ENCODE measurements at regions not wholly inside any gene's neighbourhood (a gene's known extent, or its start where the extent isn't known, plus 50 kb on each side); places are given as distances from the start of the nearest gene placed in this dataset.

DNA sequence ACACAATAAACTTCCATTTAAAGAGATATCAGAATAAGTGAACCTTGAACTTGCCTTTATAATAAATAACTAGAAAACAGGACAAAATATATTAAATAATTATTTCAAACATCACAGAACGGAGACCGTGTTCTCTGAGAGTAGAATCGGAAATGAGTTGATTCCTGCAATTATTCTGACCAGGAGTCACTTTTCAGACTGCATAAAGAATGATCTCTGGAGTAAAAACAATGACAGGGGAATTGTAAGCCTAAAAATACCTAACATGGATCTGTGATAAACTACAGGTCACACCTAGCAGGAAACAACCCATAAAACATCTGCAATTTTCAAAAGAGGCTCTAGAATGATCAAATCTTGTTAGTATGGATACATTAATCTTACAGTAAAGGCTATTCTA, 577.5 kb upstream of the SORCS1 start:
- TF ChIP-seq, protein P1, sequence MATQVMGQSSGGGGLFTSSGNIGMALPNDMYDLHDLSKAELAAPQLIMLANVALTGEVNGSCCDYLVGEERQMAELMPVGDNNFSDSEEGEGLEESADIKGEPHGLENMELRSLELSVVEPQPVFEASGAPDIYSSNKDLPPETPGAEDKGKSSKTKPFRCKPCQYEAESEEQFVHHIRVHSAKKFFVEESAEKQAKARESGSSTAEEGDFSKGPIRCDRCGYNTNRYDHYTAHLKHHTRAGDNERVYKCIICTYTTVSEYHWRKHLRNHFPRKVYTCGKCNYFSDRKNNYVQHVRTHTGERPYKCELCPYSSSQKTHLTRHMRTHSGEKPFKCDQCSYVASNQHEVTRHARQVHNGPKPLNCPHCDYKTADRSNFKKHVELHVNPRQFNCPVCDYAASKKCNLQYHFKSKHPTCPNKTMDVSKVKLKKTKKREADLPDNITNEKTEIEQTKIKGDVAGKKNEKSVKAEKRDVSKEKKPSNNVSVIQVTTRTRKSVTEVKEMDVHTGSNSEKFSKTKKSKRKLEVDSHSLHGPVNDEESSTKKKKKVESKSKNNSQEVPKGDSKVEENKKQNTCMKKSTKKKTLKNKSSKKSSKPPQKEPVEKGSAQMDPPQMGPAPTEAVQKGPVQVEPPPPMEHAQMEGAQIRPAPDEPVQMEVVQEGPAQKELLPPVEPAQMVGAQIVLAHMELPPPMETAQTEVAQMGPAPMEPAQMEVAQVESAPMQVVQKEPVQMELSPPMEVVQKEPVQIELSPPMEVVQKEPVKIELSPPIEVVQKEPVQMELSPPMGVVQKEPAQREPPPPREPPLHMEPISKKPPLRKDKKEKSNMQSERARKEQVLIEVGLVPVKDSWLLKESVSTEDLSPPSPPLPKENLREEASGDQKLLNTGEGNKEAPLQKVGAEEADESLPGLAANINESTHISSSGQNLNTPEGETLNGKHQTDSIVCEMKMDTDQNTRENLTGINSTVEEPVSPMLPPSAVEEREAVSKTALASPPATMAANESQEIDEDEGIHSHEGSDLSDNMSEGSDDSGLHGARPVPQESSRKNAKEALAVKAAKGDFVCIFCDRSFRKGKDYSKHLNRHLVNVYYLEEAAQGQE (IDR thresholded peaks at IDR 0.05; ENCODE audit: unreplicated experiment), result no peak
- TF ChIP-seq CTCF (conservative IDR thresholded peaks at IDR 0.05; ENCODE audit: low read depth in 2 of 2) (no peak), EZH2phosphoT487 (IDR thresholded peaks at IDR 0.05; ENCODE audit: unreplicated experiment) (no peak), EZH2 (IDR thresholded peaks at IDR 0.05; ENCODE audit: low read depth, unreplicated experiment) (no peak), CREB1 (CRISPR knock-in tag; IDR thresholded peaks at IDR 0.05; ENCODE audit: low read depth) (no peak), POLR2AphosphoS5 (IDR thresholded peaks at IDR 0.05; ENCODE audit: low read depth) (no peak), ZNF114 (CRISPR knock-in tag; IDR thresholded peaks at IDR 0.05) (no peak), STAT1 (IDR thresholded peaks at IDR 0.05; ENCODE audit: unreplicated experiment) (no peak), JUNB (IDR thresholded peaks at IDR 0.05; ENCODE audit: unreplicated experiment) (no peak), ZNF331 (CRISPR knock-in tag; IDR thresholded peaks at IDR 0.05; ENCODE audit: low read depth) (no peak), NANOG (IDR thresholded peaks at IDR 0.05; ENCODE audit: borderline replicate concordance) (no peak), ETS1 (IDR thresholded peaks at IDR 0.05) (no peak)
- TF ChIP-seq, protein P2, sequence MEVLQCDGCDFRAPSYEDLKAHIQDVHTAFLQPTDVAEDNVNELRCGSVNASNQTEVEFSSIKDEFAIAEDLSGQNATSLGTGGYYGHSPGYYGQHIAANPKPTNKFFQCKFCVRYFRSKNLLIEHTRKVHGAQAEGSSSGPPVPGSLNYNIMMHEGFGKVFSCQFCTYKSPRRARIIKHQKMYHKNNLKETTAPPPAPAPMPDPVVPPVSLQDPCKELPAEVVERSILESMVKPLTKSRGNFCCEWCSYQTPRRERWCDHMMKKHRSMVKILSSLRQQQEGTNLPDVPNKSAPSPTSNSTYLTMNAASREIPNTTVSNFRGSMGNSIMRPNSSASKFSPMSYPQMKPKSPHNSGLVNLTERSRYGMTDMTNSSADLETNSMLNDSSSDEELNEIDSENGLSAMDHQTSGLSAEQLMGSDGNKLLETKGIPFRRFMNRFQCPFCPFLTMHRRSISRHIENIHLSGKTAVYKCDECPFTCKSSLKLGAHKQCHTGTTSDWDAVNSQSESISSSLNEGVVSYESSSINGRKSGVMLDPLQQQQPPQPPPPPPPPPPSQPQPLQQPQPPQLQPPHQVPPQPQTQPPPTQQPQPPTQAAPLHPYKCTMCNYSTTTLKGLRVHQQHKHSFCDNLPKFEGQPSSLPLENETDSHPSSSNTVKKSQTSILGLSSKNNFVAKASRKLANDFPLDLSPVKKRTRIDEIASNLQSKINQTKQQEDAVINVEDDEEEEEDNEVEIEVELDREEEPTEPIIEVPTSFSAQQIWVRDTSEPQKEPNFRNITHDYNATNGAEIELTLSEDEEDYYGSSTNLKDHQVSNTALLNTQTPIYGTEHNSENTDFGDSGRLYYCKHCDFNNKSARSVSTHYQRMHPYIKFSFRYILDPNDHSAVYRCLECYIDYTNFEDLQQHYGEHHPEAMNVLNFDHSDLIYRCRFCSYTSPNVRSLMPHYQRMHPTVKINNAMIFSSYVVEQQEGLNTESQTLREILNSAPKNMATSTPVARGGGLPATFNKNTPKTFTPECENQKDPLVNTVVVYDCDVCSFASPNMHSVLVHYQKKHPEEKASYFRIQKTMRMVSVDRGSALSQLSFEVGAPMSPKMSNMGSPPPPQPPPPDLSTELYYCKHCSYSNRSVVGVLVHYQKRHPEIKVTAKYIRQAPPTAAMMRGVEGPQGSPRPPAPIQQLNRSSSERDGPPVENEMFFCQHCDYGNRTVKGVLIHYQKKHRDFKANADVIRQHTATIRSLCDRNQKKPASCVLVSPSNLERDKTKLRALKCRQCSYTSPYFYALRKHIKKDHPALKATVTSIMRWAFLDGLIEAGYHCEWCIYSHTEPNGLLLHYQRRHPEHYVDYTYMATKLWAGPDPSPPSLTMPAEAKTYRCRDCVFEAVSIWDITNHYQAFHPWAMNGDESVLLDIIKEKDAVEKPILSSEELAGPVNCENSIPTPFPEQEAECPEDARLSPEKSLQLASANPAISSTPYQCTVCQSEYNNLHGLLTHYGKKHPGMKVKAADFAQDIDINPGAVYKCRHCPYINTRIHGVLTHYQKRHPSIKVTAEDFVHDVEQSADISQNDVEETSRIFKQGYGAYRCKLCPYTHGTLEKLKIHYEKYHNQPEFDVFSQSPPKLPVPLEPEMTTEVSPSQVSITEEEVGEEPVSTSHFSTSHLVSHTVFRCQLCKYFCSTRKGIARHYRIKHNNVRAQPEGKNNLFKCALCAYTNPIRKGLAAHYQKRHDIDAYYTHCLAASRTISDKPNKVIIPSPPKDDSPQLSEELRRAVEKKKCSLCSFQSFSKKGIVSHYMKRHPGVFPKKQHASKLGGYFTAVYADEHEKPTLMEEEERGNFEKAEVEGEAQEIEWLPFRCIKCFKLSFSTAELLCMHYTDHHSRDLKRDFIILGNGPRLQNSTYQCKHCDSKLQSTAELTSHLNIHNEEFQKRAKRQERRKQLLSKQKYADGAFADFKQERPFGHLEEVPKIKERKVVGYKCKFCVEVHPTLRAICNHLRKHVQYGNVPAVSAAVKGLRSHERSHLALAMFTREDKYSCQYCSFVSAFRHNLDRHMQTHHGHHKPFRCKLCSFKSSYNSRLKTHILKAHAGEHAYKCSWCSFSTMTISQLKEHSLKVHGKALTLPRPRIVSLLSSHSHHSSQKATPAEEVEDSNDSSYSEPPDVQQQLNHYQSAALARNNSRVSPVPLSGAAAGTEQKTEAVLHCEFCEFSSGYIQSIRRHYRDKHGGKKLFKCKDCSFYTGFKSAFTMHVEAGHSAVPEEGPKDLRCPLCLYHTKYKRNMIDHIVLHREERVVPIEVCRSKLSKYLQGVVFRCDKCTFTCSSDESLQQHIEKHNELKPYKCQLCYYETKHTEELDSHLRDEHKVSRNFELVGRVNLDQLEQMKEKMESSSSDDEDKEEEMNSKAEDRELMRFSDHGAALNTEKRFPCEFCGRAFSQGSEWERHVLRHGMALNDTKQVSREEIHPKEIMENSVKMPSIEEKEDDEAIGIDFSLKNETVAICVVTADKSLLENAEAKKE (CRISPR knock-in tag; IDR thresholded peaks at IDR 0.05), result no peak

Measured in GM23338 (cell line).